IMR-90 (cell line): ENCODE measurements at regions not wholly inside any gene's neighbourhood (a gene's known extent, or its start where the extent isn't known, plus 50 kb on each side); places are given as distances from the start of the nearest gene placed in this dataset.

Experiments used
- BHLHE40 ChIP-seq: fragments of 150-350 bp; IDR thresholded peaks from 2 replicates; pipeline ENCODE4 v1.6.1; 2016; ENCODE audit warnings: mild to moderate bottlenecking, low read depth, low read length
- CEBPB ChIP-seq: IDR thresholded peaks from 2 replicates; pipeline ENCODE4 v1.6.1; 2012; ENCODE audit warnings: low read depth, low read length, improper control_type of control experiment
- CHD1 ChIP-seq: IDR thresholded peaks from 2 replicates; pipeline ENCODE4 v1.6.1; 2012; ENCODE audit warnings: low read depth, low read length, improper control_type of control experiment
- CTCF ChIP-seq: conservative IDR thresholded peaks from 2 replicates; pipeline ENCODE4 v1.5.1; 2012; ENCODE audit warnings: mild to moderate bottlenecking, low read depth, low read length, improper control_type of control experiment
- MAZ ChIP-seq: IDR thresholded peaks from 2 replicates; pipeline ENCODE4 v1.6.1; 2012; ENCODE audit warnings: low read depth, mild to moderate bottlenecking, low read length, improper control_type of control experiment, moderate library complexity, borderline replicate concordance
- MXI1 ChIP-seq: IDR thresholded peaks from 2 replicates; pipeline ENCODE4 v1.6.1; 2012; ENCODE audit warnings: low read depth, mild to moderate bottlenecking, low read length, moderate library complexity, borderline replicate concordance
- POLR2A ChIP-seq: IDR thresholded peaks from 2 replicates; pipeline ENCODE4 v1.6.1; 2012; ENCODE audit warnings: mild to moderate bottlenecking, low read depth, low read length
- RAD21 ChIP-seq: IDR thresholded peaks from 2 replicates; pipeline ENCODE4 v1.6.1; 2012; ENCODE audit warnings: low read length, improper control_type of control experiment
- RCOR1 ChIP-seq: IDR thresholded peaks from 2 replicates; pipeline ENCODE4 v1.6.1; 2012; ENCODE audit warnings: mild to moderate bottlenecking, low read length, improper control_type of control experiment; ENCODE audit not compliant: insufficient replicate concordance
- RFX5 ChIP-seq: IDR thresholded peaks from 2 replicates; pipeline ENCODE4 v1.8.0; 2012; ENCODE audit warnings: low read depth, mild to moderate bottlenecking, low read length, moderate library complexity
- SMC3 ChIP-seq: fragments of 150-350 bp; IDR thresholded peaks from 2 replicates; pipeline ENCODE4 v1.6.1; 2016; ENCODE audit warnings: low read depth, mild to moderate bottlenecking, antibody characterized with exemption, low read length, moderate library complexity

DNA sequence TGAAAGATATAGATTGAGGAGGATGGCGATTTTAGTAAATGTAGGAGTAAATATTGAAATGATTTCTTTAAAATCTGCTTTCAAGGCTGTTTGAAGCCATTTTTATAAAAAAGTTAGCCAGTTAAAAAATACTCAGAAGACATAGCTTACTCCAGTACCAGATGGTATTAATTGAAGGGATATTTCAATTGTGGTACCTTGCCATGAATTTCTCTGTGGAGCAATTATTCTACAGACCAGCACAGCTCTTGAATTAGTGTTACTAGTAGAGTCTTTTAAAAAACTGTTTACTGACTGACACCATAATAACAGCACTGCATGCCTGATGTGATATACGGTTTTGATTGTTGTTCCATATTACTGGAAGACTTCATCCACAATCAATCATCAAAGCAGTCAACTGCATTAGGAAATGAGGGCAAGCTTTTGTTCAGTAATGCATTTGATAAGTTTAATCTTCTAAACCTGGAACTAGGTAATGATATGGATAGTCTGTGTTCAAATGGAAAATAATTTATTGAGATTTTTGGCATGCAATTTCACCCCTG lies 106.4 kb downstream of the MFSD1 start:
- no peak for TF ChIP-seq CTCF
- TF ChIP-seq BHLHE40: no peak
- TF ChIP-seq RFX5: no peak
- TF ChIP-seq RAD21: no peak
- TF ChIP-seq CEBPB: no peak
- TF ChIP-seq MAZ: no peak
- TF ChIP-seq SMC3: no peak
- TF ChIP-seq RCOR1: no peak
- no peak for TF ChIP-seq POLR2A
- TF ChIP-seq MXI1: no peak
- TF ChIP-seq CHD1: no peak
